GM18511 (cell line): ENCODE measurements at regions not wholly inside any gene's neighbourhood (a gene's known extent, or its start where the extent isn't known, plus 50 kb on each side); places are given as distances from the start of the nearest gene placed in this dataset.
"Not testable (repeated sequence)": the region's sequence is repeated elsewhere in the genome, so short reads cannot be mapped to it uniquely, and the experiment has no call there.

Experiments used
- ATAC-seq: cut with Tn5 transposase; IDR thresholded peaks from one replicate; pipeline ENCODE4 v1.9.1; 2021; ENCODE audit warnings: mild to moderate bottlenecking, moderate library complexity; ENCODE audit not compliant: unreplicated experiment

DNA sequence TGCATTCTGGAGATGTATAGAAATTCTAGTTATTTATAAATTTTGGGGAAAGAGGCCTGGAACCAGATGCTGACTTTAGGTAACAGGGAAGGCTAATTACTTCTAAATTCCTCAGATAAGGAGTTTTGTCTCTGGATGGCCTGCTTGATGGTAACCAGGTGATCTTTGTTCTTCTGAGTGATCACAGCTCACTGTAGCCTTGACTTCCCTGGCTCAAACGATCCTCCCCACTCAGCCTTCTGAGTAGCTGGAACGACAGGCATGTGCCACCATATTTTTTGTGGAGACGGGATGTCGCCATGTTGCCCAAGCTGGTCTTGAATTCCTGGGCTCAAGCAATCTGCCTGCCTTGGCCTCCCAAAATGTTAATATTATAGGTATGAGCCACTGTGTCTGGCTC lies 54.4 kb upstream of the MSH6 start:
- no peak for ATAC-seq

DNA sequence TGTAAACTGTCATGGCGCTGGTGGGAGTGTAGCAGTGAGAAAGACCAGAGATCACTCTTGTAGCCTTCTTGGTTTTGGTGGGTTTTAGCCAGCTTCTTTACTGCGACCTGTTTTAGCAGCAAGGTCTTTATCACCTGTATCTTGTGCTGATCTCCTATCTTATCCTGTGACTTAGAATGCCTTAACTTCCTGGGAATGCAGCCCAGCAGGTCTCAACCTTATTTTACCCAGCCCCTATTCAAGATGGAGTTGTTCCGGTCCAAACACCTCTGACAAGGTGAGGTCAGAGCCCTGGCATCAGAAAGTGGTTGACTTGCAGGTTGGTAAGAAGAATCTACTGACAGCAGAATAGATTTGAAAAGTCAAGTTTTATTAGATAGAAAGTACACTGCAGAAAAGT lies 55.0 kb upstream of the MSH6 start:
- no peak for ATAC-seq

DNA sequence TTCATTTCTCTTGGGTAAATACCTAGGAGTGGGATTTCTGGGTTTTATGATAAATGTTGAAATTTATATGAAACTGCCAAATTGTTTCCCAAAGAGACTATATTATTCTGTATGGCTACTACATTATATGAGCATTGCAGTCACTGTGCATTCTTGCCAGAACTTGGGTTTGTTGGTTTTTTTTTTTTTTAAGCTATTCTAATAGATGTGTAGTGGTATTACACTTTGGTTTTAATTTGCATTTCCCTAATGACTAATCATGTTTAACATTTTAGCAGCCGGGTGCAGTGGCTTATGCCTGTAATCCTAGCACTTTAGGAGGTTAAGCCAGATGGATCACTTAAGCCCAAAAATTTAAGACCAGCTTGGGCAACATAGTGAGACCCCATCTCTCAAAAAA lies 56.0 kb upstream of the MSH6 start:
- ATAC-seq = not testable (repeated sequence)

DNA sequence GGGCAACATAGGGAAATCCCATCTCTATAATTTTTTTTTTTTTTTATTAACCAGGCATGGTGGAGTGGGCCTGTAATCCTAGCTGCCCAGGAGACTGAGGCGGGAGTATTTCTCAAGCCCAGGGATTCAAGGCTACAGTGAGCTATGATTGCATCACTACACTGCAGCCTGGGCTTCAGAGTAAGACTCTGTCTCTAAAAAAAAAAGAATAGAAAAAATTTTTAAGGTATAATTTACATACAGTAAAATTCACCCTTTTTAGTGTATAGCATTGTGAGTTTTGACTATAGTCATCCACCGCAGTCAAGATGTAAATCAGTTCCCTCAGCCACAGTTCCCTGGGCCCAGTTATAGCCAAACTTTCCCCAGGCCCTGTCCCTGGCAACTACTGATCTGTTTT lies 57.1 kb upstream of the MSH6 start:
- no peak for ATAC-seq

DNA sequence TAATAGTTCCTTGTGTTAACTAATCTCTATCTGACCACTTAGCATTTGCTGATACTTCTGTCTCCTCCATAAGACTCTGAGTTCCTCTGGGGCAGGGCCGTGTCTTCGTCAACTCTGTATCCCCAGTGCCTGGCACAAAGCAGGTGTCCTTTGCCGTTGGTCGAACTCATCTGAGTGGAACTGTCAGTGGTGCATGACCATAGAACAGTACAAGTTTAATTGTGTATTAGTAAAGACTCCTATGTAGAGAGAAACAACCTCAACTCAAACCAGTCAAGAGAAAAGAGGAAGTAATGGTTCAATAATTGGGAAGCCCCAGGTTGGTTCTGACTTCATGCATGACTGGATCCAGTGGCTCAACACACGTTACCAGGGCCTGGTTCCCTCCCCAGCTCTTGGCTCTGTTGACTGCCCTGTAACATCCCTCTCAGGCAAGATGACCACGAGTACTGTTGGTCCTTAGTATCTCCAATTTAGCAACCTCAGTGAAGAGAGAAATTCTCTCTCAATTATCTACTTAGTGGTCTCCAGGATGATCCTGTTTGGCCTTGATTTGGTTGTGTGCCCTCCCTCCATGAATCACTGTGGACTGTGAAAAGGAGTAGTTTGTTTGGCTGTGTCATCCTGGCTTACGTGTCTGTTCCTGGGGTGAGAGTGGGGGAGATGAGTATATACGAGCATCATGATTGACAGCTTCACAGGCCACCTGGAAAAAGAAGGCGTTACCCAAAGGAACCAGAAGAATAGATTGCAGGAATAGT lies 58.5 kb upstream of the MSH6 start:
- peak; percentile 91 for ATAC-seq

DNA sequence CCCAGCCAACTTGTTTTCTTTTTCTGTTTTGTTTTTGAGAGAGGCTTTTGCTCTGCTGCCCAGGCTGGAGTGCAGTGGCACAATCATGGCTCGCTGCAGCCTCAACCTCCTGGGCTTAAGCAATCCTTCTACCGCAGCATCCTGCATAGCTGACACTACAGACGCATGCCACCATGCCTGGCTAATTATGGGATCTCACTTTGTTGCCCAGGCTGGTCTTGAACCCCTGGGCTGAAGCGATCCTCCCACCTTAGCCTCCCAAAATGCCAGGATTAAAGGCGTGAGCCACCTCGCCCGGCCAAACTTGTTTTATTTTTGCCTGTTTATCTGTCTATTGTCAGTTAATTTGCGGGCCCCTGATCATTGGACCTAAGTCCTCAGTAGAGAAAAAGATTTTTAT lies 61.6 kb upstream of the MSH6 start:
- ATAC-seq = no peak

DNA sequence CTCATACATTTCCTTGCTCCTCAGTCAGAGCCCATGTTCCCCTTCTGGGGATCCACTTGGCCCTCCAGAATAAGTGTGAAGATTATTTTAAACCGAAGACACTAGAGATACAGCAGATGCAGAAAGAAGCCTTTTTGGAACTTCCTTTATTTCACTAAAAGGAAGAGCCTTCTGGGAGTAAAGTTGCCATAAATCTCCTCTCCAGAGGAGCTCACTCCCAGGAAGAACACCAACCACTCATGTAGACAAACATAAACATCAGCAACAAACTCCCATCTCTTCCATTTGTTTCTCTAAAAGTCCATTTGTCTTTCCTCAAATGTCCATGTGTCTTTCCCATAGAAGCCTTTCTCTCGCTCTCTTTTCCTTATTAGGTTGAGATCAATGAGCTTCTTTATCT lies 62.4 kb upstream of the MSH6 start:
- ATAC-seq = no peak

DNA sequence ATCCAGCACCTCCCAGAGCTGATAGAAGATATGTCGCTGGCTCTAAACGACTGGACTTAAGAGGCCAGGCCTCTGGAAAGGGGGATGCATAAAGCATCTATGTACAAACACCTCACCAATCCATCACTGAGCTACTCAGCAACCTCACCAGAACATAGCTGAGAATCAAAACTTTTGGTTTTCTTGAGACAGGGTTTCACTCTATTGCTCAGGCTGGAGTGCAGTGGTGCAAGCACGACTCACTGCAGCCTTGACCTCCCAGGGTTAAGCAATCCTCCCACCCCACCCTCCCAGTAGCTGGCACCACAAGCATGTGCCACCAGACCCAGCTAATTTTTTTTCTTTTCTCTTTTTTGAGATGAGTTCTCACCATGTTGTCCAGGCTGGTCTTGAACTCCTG lies 62.9 kb upstream of the MSH6 start:
- ATAC-seq = peak; percentile 15

DNA sequence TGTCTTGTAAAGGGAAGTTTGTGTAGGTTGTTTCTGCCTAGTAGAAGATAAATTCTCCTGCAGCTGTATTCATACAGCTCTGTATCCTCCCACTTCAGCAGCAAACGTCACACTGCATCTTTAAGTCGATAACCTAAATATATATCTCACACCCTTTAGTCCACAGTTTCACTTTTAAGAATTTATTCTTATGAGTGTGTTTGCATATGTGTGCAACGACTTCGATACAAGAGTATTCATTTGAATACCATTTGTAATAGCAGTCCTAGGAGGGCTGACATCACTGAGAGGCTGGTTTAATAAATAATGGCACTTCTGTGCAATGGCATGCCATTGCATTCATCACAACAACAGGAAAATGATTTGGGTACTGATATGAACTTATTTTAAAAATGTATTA lies 63.8 kb upstream of the MSH6 start:
- ATAC-seq = peak; percentile 78

DNA sequence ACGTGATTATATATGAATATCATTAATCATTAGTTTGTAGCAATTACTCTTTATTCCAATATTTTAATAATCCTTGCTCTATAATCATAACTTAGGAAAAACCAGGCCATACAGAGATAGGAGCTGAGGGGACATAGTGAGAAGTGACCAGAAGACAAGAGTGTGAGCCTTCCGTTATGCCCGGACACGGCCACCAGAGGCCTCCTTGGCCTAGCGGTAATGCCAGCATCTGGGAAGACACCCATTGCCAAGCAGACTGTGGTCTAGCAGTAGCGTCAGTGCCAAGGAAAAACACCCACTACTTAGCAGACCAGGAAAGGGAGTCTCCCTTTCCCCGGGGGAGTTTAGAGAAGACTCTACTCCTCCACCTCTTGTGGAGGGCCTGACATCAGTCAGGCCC lies 66.6 kb upstream of the MSH6 start:
- not testable (repeated sequence) for ATAC-seq

DNA sequence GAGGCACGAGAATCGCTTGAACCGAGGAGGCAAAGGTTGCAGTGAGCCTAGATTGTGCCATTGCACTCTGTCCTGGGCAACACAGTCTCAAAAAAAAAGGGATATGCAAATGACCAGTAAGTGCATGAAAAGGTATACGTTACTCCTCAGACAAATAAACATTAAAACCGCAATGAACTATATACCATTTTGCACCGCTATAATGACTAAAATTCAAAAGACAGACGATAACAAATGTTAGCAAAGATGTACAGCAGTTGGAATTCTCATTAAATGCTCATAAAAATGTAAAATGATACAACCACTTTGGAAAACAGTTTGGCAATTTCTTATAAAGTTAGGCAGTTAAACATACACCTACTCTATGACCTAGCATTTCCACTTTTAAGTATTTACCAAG lies 67.4 kb upstream of the MSH6 start:
- ATAC-seq = no peak

DNA sequence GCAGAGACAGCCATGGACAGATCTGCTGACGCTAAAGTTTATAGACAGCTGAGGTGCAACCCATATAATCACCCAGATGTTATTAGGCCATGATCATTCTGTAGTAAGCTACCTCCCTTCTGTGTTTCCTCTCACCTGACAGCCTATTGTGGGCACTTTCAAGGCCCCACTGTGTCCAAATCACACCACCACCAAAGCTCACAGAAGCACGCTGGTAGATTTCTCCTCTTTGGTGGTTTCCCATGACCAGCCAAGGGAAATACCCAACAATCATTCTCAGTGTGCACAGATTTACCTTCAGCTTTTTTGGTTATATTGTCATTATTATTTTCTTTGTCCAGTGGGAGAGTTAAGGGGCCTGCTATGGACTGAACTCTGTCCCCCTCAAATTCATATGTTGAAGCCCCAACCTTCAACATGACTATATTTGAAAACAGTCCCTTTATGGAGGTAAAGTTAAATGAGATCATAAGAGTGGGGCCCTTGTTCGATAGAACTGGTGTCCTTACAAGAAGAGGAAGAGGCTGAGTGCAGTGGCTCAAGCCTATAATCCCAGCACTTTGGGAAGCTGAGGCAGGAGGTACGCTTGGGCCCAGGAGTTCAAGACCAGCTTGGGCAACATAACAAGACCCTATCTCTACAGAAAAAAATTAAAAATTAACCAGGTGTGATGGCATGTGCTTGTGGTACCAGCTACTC lies 74.0 kb upstream of the MSH6 start:
- ATAC-seq = peak; percentile 90

DNA sequence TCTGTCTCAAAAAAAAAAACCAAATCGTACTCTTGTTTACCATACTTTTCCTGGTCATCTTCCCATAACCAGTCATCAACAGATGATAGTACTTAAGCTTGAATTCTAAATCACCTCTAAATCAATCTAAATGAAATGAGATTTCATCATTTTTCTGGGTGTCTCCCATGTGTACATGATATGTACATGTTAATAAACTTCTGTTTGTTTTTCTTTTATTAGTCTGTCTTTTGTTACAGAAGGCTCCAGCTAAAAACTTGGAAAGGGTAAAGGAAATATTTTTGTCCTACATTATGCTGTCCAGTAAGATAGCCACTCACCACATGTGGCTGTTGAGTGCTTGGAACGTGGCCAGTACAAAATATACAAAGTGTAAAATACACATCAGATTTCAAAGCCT lies 78.7 kb upstream of the MSH6 start:
- no peak for ATAC-seq

DNA sequence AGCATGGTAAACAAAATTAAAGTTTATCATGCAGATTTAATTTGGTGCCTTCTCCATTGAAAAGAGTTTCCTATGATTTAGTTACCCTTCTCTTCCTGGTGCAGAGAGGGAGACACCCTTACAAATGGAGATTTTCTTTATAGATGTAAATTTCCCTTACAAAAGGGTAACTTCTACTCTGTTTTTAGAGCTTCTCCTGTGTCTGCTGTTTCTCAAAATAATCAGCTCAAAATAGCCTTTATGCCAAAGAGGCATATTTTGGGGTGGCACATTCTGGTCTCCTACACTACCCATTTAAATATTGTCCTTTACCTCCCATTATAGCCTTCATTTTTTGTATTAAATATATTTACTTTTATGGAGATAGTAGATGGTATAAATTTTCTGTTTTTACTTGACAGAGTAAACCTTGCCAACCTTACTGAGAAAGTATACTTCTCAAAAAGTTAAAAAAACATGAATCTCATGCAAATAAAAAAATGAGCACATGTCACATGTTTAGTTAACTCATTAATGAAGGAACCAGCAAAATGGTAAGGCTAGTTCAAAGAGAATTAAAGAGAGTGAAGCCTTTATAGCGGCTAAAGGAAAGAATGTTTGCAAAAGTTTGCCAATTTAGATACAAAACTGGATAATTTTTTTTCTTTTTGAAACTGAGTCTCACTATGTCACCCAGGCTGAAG lies 83.3 kb upstream of the MSH6 start:
- no peak for ATAC-seq

DNA sequence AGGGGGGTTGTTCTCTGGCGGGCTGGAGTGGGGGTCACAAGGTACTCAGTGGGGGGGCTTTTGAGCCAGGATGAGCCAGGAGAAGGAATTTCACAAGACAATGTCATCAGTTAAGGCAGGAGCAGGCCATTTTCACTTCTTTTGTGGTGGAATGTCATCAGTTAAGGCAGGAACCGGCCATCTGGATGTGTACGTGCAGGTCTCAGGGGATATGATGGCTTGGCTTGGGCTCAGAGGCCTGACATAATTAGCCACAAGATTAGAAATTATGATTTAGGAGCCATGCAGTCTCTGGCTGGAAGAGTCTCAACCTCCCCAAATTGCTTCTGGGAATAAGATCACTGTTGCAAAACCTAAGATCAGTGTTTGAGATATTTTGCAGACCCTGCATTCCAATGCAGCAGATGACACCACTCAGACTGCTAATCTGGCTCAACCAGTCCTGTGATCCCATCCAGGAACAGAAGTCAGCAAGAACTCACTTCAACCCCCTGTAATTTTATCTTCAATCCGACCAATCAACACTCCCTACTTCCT lies 84.4 kb upstream of the MSH6 start:
- ATAC-seq = not testable (repeated sequence)

DNA sequence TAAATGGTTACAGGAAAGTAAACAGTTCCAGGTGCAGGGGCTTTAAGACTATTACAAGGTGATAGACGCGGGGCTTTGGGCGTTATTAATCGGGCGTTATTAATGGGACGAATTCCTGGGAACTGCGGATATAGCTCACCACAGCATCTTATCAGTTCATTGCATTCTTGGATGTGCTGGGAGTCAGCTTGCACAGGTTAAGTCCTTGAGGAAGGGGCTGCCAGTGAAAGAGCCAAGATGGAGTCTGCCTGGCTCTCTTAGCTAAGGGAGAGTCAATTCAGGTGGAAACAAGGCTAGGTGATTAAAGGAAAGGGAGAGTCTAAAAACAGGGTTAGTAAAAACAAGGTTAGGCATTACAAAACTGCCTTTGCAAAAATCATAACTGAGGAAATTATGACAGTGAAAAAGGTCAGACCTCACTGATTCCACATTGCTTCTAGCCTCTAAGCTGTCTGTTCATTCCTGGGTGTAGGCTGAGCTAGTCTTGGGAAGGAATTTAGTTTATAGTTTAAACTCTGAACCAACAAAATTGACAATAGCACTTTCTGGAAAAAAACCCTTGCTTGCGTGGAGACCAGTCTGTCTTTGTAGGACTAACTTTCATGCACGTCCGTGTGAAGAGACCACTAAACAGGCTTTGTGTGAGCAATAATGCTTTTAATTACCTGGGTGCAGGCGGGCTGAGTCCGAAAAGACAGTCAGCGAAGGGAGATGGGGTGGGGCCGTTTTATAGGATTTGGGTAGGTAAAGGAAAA lies 85.1 kb upstream of the MSH6 start:
- ATAC-seq = not testable (repeated sequence)

DNA sequence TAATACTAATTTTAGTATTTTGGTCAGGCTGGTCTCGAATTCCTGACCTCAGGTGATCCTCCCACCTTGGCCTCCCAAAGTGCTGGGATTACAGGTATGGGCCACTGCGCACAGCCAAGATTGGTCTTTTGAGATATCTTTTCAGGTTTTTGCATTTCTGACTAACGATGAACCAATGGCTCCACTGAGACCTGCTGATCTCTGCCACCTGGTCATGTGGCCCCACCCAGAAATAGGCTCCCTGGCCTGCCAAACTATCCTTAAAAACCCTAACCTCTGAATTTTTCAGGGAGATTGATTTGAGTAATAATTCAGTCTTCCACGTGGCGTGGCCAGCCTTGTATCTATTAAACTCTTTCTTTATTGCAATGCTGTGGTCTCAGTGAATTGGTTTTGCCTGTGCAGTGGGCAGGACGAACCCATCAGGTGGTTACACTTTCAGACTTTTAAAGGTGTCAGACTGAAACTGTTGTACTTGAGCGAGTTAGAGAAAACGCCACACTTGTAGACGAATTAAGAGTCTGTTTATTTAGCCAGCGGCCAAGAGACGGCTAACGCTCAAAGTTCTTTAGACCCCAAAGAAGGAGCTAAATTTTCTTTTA lies 85.8 kb upstream of the MSH6 start:
- ATAC-seq = peak; percentile 90

DNA sequence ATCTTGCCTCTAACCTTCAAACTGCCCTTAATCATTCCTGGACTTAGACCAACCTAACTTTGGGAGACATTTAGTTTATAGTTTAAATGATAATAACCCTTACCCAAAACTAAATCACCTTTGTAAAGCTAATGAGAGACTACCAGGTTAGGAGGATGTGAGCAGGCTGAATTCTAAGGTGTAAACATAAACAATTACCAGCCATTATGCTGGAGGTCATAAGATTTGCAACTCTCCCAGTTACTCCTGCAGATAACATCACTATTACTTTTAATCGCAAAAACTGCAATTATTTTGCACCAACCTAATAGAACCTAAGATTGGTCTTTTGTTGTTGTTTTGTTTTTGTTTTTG lies 86.5 kb upstream of the MSH6 start:
- ATAC-seq = no peak

DNA sequence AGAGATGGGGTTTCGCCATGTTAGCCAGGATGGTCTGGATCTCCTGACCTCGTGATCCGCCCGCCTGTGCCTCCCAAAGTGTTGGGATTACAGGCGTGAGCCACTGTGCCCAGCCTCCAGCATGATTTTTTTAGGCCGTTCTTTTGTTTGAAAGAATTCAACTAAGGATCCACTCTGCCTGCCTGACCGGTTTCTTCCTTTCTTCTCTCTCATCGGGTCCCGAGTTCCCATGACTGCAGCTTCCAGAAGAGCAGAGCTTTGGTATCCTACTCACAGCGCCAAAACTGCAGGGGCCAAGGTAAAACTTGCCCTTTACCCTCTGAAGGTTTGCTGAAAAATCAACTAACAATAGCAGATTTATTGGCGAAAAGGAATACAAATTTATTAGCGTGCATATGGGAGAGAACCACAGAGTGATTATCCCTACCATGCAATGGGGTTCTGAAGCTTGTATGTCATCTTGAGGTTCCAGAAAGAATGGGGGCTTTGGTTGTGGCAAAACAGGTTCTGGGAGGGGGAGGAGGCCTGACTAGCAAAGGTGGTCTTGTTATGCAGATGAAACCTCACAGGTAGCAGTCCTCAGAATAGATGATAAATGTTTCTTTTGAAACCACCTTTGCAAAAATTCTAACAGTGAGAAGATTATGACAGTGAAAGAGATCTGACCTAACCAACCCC lies 87.0 kb upstream of the MSH6 start:
- ATAC-seq = no peak

DNA sequence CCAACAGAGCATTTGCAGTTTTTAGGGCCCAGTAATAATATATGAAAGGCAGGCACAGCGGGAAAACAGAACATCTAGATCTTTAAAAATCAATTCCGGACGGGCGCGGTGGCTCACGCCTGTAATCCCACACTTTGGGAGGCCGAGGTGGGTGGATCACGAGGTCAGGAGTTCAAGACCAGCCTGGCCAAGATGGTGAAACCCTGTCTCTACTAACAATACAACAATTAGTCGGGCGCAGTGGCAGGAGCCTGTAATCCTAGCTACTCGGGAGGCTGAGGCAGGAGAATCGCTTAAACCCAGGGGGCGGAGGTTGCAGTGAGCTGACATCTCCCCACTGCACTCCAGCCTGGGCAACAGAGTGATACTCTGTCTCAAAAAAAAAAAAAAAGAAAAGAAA lies 88.5 kb upstream of the MSH6 start:
- not testable (repeated sequence) for ATAC-seq
